ENCODE measurements at regions not wholly inside any gene's neighbourhood (a gene's known extent, or its start where the extent isn't known, plus 50 kb on each side); places are given as distances from the start of the nearest gene placed in this dataset.
A peak's percentile ranks its signal among the peaks of the same experiment; 100 is the strongest.

DNA sequence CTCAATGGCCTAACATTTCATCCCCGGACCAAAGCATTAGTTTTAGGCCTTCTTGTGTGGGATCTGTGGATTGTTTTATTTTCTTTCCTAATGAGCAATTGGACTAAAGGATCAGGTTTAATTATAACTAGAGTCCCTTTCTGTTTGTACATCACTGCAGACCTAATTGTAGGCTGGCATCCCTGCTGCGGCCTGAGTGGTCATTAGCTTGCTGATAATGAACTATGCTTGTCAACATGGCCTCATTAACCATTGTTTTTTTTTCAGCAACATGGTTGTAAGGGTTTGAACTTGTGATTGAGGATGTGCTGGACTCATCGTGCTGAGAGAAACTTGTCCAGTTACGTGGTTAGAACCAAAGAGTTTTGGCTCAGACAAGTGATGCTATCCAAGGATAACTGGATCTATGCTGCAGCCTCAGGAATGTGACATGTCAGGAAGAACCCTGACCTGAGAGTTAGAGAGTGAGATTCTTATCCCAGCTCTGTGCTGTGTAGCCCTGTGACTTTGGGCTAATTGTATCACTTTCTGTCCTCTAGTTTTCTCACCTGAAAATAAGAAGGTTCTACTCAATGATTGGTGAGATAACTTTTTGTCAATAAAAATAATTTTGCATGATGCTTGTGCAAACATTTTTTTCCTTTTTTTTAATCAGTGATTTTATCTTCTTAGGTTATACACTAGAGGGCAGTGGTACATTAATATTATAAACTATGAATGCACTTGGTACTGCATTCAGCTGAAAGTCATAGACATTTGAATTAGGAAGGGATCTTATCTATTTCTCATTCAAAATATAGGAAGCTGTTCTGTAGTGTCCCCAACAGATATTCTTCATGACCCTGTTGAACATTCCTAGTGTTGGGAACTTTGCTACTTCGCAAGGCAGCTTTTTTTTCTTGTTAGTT, 140.9 kb downstream of the RNF144B start:
- no peak for TF ChIP-seq GATA2 (IDR thresholded peaks at IDR 0.05; ENCODE audit: low read depth, low read length)
- TF ChIP-seq GATA3 (IDR thresholded peaks at IDR 0.05; ENCODE audit: low read depth, low read length) = no peak

DNA sequence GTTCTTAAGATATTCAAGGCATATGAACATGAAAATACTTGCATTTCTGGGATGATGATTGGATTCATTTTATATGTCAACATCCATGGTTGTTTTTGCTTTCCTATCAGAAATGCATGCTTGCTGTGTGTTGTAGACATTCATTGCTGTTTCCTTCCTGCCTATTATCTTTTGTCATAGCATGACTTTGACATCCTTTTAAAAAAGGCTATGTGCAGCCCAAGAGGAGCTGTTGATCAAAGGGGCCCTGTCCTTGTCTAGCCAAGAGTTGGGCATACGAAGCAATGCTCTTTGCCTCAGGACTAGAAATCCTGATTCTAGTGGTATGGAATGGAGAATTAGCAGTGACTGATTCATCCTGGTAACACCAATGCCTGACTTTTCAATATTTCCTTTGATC, 143.1 kb downstream of the RNF144B start:
- TF ChIP-seq GATA2 (IDR thresholded peaks at IDR 0.05; ENCODE audit: low read depth, low read length) (no peak), GATA3 (IDR thresholded peaks at IDR 0.05; ENCODE audit: low read depth, low read length) (no peak)

DNA sequence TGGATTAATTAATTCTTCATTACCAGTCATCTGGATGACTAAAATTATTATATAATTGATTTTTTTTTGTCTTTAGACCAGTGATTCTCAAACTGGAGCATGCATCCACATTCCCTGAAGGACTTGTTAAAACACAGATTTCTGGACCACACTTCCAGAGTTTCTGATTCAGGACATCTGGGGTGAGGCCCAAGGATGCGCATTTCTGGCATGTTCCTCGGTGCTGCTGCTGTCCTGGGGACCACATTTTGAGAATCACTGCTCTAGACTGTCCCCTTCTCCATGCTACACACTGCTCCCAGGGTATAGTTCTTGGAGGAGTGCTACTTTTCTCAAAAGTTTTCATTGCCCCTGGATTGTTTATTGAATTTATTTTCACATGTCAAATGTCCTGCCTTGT, 145.0 kb downstream of the RNF144B start:
- TF ChIP-seq GATA3 (IDR thresholded peaks at IDR 0.05; ENCODE audit: low read depth, low read length) (no peak), GATA2 (IDR thresholded peaks at IDR 0.05; ENCODE audit: low read depth, low read length) (no peak)

DNA sequence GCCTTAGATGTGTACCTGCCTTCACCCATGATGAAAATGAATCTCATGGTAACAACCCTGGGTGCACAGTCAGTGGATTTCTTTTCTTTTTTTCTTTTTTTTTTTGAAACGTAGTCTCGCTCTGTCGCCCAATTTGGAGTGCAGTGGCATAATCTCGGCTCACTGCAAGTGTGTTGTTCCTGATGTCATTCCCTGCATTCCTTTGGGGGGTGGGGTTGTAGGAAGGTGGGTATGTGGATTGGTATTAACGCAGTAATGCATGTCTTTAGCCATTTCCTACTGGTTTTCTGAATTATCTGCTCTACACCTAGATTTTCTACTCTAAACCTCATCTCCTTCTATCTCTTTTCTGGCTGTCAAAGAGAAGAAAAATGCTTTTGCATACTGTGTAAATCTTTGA, 146.6 kb downstream of the RNF144B start:
- TF ChIP-seq GATA3 (IDR thresholded peaks at IDR 0.05; ENCODE audit: low read depth, low read length) (no peak), GATA2 (IDR thresholded peaks at IDR 0.05; ENCODE audit: low read depth, low read length) (no peak)

DNA sequence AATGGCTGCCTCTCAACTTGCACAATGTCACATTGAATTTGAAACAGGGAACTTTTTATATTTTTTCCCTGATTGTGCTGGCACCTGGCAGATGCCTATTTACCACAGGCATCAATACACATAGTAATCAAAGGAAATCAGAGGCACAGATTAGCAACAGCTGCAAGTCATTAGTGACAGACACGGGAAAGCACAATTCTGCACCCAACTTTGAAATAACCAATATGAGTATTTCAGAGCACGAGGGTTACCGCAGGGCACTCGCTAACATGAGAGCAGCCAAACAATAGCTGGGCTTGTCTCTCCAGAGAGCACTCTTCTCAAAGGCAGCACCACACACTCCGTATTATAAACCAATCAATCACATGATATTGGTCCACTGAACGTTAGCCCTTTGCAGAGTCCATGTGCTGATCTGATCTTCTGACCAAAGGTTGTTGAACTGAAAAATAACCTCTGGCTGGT, 149.5 kb downstream of the RNF144B start:
- no peak for TF ChIP-seq GATA3 (IDR thresholded peaks at IDR 0.05; ENCODE audit: low read depth, low read length)
- TF ChIP-seq GATA2 (IDR thresholded peaks at IDR 0.05; ENCODE audit: low read depth, low read length) = 0 out of 2 replicates have a peak, but pooled peaks have one; percentile 18

DNA sequence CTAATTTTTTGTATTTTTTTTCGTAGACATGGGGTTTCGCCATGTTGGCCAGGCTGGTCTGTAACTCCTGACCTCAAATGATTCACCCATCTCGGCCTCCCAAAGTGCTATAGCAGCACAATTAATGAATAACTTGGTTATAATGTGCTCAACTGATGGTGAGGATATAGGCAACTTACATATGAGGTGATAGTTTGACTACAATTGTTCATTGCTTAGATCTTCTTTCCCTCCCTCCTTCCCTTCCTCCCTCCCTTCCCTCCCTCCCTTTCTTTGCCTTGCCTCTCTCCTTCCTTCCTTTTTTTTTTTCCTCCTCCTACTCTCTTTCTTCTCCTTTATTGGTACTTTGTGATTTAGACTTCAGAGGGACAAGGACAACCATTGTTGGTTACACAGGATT, 151.2 kb downstream of the RNF144B start:
- no peak for TF ChIP-seq GATA2 (IDR thresholded peaks at IDR 0.05; ENCODE audit: low read depth, low read length)
- no peak for TF ChIP-seq GATA3 (IDR thresholded peaks at IDR 0.05; ENCODE audit: low read depth, low read length)

DNA sequence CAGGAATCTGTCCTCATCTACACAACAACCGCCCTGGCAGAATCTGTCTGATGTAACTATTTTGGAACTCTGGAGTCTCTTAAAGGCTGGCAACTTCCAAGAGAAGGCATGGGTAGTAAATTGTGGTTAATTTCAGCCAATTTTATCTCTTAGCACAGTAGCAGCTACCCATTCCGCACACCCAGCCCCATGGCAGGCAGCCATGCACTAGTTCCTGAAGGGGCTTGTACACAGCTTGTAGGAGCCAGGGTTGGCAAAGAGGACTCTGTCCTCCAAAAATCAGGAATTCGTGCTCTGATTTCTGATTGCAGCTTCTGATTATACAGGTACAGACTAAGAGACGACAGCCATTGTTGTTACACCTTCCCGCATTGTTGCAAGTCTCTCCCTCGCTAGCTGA, 155.9 kb downstream of the RNF144B start:
- no peak for TF ChIP-seq GATA2 (IDR thresholded peaks at IDR 0.05; ENCODE audit: low read depth, low read length)
- no peak for TF ChIP-seq GATA3 (IDR thresholded peaks at IDR 0.05; ENCODE audit: low read depth, low read length)

DNA sequence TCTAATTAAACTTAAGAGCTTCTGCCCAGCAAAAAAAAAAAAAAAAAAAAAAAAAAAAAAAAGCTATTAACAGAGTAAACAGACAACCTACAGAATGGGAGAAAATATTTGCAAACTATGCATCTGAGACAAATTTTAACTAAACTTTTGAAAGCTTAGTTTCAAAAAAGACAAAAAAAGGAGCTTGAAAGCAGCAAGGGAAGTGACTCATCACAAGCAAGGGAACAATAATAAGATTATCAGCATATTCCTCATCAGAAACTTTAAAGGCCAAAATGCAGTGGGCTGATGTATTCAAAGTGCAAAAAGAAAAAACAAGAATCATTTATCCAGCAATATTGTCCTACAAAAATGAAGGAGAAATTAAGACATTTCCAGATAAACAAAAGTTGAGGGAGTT, 158.6 kb downstream of the RNF144B start:
- TF ChIP-seq GATA2 (IDR thresholded peaks at IDR 0.05; ENCODE audit: low read depth, low read length) = no peak
- TF ChIP-seq GATA3 (IDR thresholded peaks at IDR 0.05; ENCODE audit: low read depth, low read length) = no peak

DNA sequence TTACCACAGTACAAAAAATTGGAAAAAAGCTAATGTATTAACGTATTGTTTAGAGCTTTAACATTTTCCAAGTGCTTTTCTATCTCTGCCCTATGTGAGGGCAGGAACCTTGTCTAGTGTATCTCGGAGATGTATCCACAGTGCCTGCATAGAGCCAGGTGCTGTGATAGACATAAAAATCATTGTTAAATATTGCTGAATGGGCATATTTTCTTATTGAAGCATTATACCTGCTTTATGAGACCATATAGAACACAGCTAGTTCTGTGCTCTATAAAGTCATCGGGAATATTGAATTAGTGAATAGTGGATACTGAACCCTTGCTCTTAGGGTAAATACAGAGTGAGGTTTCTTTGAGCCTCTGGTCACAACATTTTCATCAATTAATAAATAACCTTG, 163.0 kb downstream of the RNF144B start:
- TF ChIP-seq GATA2 (IDR thresholded peaks at IDR 0.05; ENCODE audit: low read depth, low read length) (no peak), GATA3 (IDR thresholded peaks at IDR 0.05; ENCODE audit: low read depth, low read length) (no peak)

DNA sequence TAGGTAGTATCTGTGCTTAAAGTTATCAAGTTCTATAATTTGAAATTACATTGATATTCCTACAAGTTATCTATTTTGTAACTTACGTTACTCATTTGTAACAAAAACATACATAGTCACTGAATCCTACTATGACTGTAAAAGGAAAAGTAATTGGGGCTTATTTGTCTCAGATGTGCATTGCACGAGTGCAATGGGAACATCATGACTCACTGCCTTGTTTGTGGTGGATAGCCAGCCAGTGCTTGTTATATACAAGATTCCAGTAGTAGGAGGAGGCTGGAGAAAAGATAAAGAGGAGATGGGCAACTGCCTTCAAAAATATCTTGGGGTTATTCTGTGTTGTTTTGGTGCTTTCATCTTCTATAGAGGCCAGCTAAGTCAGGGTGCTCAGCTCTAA, 164.1 kb downstream of the RNF144B start:
- no peak for TF ChIP-seq GATA3 (IDR thresholded peaks at IDR 0.05; ENCODE audit: low read depth, low read length)
- no peak for TF ChIP-seq GATA2 (IDR thresholded peaks at IDR 0.05; ENCODE audit: low read depth, low read length)

DNA sequence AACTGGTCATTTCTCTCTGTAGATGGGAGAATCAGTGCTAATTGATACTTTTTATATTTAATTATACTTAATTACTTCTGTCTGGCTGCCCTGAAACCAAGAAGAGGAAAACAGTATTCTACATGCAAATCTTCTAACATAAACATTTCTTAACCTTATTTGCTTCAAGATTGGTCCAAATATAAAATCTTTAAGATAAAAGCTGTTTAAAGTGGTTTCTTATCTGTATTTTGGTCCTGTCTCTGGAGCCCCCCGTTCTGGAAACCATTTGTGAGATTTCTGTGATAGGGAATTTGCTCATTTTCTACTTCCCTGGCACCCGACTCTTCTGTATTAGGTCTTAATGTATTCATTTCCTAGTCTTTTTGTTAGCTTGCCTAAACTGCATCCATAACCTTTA, 168.6 kb downstream of the RNF144B start:
- TF ChIP-seq GATA2 (IDR thresholded peaks at IDR 0.05; ENCODE audit: low read depth, low read length) = peak; percentile 52
- peak; percentile 65; the same call in 1 of the 2 replicates for TF ChIP-seq GATA3 (IDR thresholded peaks at IDR 0.05; ENCODE audit: low read depth, low read length)

DNA sequence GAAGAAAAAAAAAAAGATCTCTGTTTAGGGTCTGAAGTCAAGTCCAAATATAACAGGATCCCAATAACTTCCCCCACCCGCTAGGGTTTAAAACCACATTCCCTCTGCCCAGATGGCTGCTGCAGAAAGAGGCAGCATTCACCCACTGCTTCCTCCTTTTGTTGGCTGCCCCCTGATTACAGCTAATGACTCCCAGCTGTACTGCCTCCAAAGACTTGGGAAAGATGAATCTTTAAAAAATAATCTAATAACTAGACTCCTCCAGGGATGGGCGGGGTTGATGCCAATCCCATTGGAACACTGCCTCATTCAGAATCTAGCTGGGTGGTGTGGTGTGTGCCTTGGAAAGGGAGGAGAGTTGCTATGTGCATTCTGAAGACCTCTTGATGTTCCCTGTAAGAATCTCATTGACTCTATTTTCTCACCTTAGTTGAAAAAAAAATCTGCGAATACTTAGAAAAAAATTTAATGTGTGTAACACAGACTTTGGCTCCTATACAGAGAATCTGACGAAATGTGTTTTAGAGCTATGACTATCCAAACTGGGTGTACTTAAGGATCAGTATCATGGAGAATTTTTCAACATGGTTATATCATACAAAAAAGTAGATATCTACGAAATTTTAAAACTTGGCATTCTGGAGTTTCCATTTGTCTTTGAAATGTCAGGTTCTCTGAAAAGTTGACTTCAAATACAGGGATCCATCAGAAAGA, 174.0 kb downstream of the RNF144B start:
- TF ChIP-seq GATA3 (IDR thresholded peaks at IDR 0.05; ENCODE audit: low read depth, low read length) (no peak), GATA2 (IDR thresholded peaks at IDR 0.05; ENCODE audit: low read depth, low read length) (no peak)

DNA sequence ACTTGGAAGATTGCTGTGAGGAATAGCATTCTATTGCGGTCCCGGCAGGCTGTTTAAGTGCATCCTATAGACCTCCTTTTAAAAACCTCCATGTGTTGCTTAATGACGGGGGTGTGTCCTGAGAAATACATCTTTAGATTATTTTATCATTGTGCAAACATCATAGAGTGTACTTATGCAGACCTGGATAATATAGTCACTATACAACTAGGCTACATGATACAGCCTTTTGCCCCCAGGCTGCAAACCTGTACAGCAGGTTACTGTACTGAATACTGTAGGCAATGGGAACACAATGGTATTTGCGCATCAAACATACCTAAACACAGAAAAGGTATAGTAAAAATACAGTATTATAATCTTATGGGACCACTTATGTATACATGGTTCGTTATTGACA, 175.6 kb downstream of the RNF144B start:
- no peak for TF ChIP-seq GATA2 (IDR thresholded peaks at IDR 0.05; ENCODE audit: low read depth, low read length)
- TF ChIP-seq GATA3 (IDR thresholded peaks at IDR 0.05; ENCODE audit: low read depth, low read length) = no peak

DNA sequence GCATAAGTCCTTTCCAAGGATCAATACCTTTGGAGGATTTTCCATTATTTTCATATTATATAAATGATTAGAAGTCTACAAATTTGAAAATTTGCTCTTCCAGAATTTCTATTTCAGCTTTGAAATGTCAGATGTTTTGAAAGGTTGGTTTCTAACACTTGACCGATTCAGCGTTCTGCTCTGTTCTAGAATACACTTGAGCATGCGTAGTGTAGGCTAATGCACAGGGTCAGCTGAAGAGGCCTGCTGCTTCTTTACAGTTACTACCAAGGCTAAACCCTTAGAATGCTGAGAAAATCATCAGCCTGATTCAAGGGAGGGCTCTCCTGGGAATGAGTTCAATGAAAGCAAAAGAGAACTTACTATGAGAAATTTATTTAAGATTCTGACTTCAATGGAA, 177.6 kb downstream of the RNF144B start:
- TF ChIP-seq GATA3 (IDR thresholded peaks at IDR 0.05; ENCODE audit: low read depth, low read length) (no peak), GATA2 (IDR thresholded peaks at IDR 0.05; ENCODE audit: low read depth, low read length) (no peak)

DNA sequence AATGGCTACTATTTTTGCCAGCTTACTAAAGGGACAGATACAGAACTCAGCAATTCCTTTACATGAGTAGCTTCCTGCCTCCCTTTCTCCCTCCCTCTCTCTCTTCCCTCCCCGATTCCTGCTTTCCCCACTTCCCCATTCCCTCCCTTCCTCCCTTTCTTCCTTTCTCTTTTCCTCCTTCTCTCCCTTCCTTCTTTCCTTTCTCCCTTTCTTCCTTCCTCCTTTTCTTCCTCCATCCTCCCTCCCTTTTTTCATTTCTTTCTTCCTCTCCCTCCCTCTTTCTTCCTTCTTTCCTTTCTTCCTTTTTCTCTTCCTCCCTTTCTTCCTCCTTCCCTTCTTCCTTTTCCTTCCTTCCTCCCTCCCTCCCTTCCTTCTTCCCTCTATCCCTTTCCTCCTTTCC, 178.1 kb downstream of the RNF144B start:
- TF ChIP-seq GATA3 (IDR thresholded peaks at IDR 0.05; ENCODE audit: low read depth, low read length) (no peak), GATA2 (IDR thresholded peaks at IDR 0.05; ENCODE audit: low read depth, low read length) (no peak)
